HG03135 (cell line): ENCODE measurements at regions not wholly inside any gene's neighbourhood (a gene's known extent, or its start where the extent isn't known, plus 50 kb on each side); places are given as distances from the start of the nearest gene placed in this dataset.

ENCODE experiments used
- ATAC-seq: cut with Tn5 transposase; IDR thresholded peaks from one replicate; pipeline ENCODE4 v1.9.1; 2021; ENCODE audit warnings: mild to moderate bottlenecking, moderate library complexity; ENCODE audit not compliant: unreplicated experiment

GRCh38 chr16:85989863-85990643 lies 91.1 kb downstream of the IRF8 start:
- no peak for ATAC-seq

GRCh38 chr16:85990861-85991301 lies 91.9 kb downstream of the IRF8 start:
- ATAC-seq: no peak

GRCh38 chr16:85991425-85991824 lies 92.5 kb downstream of the IRF8 start:
- ATAC-seq: no peak

- ATAC-seq: no peak
These were observed 92.9 kb downstream of the IRF8 start for GRCh38 chr16:85991856-85992255.

- ATAC-seq: no peak
These were observed 93.4 kb downstream of the IRF8 start for GRCh38 chr16:85992359-85992758.

GRCh38 chr16:85992779-85993178 lies 93.8 kb downstream of the IRF8 start:
- no peak for ATAC-seq

- ATAC-seq: no peak
These were observed 95.8 kb downstream of the IRF8 start for GRCh38 chr16:85994492-85995490.

GRCh38 chr16:85995541-85996423 lies 96.8 kb downstream of the IRF8 start:
- ATAC-seq: no peak

- no peak for ATAC-seq
These were observed 97.9 kb downstream of the IRF8 start for GRCh38 chr16:85996843-85997242.

GRCh38 chr16:85998171-85998867 lies 99.4 kb downstream of the IRF8 start:
- ATAC-seq: no peak

GRCh38 chr16:85998868-85999729 lies 100.1 kb downstream of the IRF8 start:
- no peak for ATAC-seq

GRCh38 chr16:85999778-86000177 lies 100.8 kb downstream of the IRF8 start:
- no peak for ATAC-seq

- peak; percentile 67 for ATAC-seq
These were observed 103.4 kb downstream of the IRF8 start for GRCh38 chr16:86002178-86002900.

- no peak for ATAC-seq
These were observed 108.6 kb downstream of the IRF8 start for GRCh38 chr16:86007524-86007923.

GRCh38 chr16:86010680-86011141 lies 111.7 kb downstream of the IRF8 start:
- no peak for ATAC-seq

GRCh38 chr16:86011532-86011931 lies 112.6 kb downstream of the IRF8 start:
- ATAC-seq: no peak

- ATAC-seq: no peak
These were observed 113.3 kb downstream of the IRF8 start for GRCh38 chr16:86012221-86012620.

GRCh38 chr16:86013867-86014266 lies 114.9 kb downstream of the IRF8 start:
- ATAC-seq: no peak
